Stimulated activated CD4-positive, alpha-beta T cell treated with anti-CD3 and anti-CD28 coated beads, Interleukin-15, amount 100 ng/mL, for 24 hours (primary cell): ENCODE measurements at regions not wholly inside any gene's neighbourhood (a gene's known extent, or its start where the extent isn't known, plus 50 kb on each side); places are given as distances from the start of the nearest gene placed in this dataset.

Experiments used
- DNase-seq: peaks from one replicate; pipeline ENCODE4 v3.0.0-alpha.2; 2020

GRCh38 chr12:60391051-60391450 lies 795.2 kb downstream of the SLC16A7 start:
- no peak for DNase-seq

GRCh38 chr12:60391791-60392190 lies 796.0 kb downstream of the SLC16A7 start:
- DNase-seq, result no peak

- DNase-seq, result no peak
These were observed 797.3 kb downstream of the SLC16A7 start for GRCh38 chr12:60393093-60393492.

GRCh38 chr12:60394665-60395064 lies 798.8 kb downstream of the SLC16A7 start:
- no peak for DNase-seq

- DNase-seq, result no peak
These were observed 802.7 kb downstream of the SLC16A7 start for GRCh38 chr12:60398547-60398946.

- DNase-seq, result no peak
These were observed 803.2 kb downstream of the SLC16A7 start for GRCh38 chr12:60399064-60399463.

- no peak for DNase-seq
These were observed 807.2 kb downstream of the SLC16A7 start for GRCh38 chr12:60402996-60403395.

GRCh38 chr12:60415351-60415750 lies 819.5 kb downstream of the SLC16A7 start:
- no peak for DNase-seq

GRCh38 chr12:60419986-60420385 lies 824.2 kb downstream of the SLC16A7 start:
- no peak for DNase-seq

- DNase-seq, result no peak
These were observed 825.9 kb downstream of the SLC16A7 start for GRCh38 chr12:60421741-60422140.

GRCh38 chr12:60437297-60437696 lies 841.5 kb downstream of the SLC16A7 start:
- no peak for DNase-seq

- DNase-seq, result no peak
These were observed 845.7 kb downstream of the SLC16A7 start for GRCh38 chr12:60441577-60441976.

GRCh38 chr12:60451457-60451856 lies 855.6 kb downstream of the SLC16A7 start:
- DNase-seq, result no peak

GRCh38 chr12:60465060-60465459 lies 869.2 kb downstream of the SLC16A7 start:
- no peak for DNase-seq

GRCh38 chr12:60468546-60468945 lies 872.7 kb downstream of the SLC16A7 start:
- no peak for DNase-seq

GRCh38 chr12:60475825-60476224 lies 880.0 kb downstream of the SLC16A7 start:
- DNase-seq, result no peak

GRCh38 chr12:60487284-60487683 lies 891.5 kb downstream of the SLC16A7 start:
- DNase-seq, result no peak

GRCh38 chr12:60489071-60489470 lies 893.2 kb downstream of the SLC16A7 start:
- no peak for DNase-seq

GRCh38 chr12:60494244-60494643 lies 898.4 kb downstream of the SLC16A7 start:
- DNase-seq, result no peak

GRCh38 chr12:60498656-60499055 lies 902.8 kb downstream of the SLC16A7 start:
- DNase-seq, result no peak

GRCh38 chr12:60501124-60501729 lies 905.4 kb downstream of the SLC16A7 start:
- no peak for DNase-seq

- DNase-seq, result no peak
These were observed 927.0 kb downstream of the SLC16A7 start for GRCh38 chr12:60522684-60523400.

- no peak for DNase-seq
These were observed 933.4 kb downstream of the SLC16A7 start for GRCh38 chr12:60529261-60529660.

GRCh38 chr12:60529723-60530122 lies 933.9 kb downstream of the SLC16A7 start:
- DNase-seq, result no peak

- DNase-seq, result no peak
These were observed 939.5 kb downstream of the SLC16A7 start for GRCh38 chr12:60535363-60535762.
